Endothelial cell of umbilical vein (primary cell): ENCODE measurements at regions not wholly inside any gene's neighbourhood (a gene's known extent, or its start where the extent isn't known, plus 50 kb on each side); places are given as distances from the start of the nearest gene placed in this dataset.

Experiments used
- BruUV-seq: library from RNA; stranded (reverse); fragments of 400-500 nt; replicated peaks from 2 replicates; lab custom pipeline; 2021; lab: Mats Ljungman, UMichigan
- CTCF ChIA-PET: fragments of 300-600, 350-600 bp; sonication (Branson Sonifier 250); formaldehyde crosslinking; loops from one replicate; lab custom pipeline; 2021; ENCODE audit warnings: antibody characterized with exemption, inconsistent platforms; lab: Charles Lee
- POLR2A ChIA-PET: fragments of 300-600, 350-600 bp; sonication (Branson Sonifier 250); formaldehyde crosslinking; loops from one replicate; lab custom pipeline; 2021; ENCODE audit warnings: antibody characterized with exemption, inconsistent platforms; lab: Charles Lee
- DNase-seq: peaks from one replicate; pipeline ENCODE4 v3.0.0-alpha.2; 2011; ENCODE audit warnings: low read depth, low spot score
- FAIRE-seq: peaks from 2 replicates; lab custom pipeline; 2011; peaks lifted over from hg19 to GRCh38; lab: Jason Lieb, UNC
- H2AFZ ChIP-seq: 2 replicates; pipeline ENCODE4 v1.6.0; 2012; ENCODE audit warnings: low read depth, low read length, control low read depth, inconsistent platforms
- H3K27ac ChIP-seq: 2 replicates; pipeline ENCODE4 v1.5.1; 2011; ENCODE audit warnings: low read depth, mild to moderate bottlenecking, control low read depth, low read length, moderate library complexity; ENCODE audit not compliant: insufficient read depth
- H3K27me3 ChIP-seq, 2 experiments: 2 replicates each; pipeline versions ENCODE4 v1.6.0 to v1.6.1; 2011; ENCODE audit warnings: low read length in 2 of 2, mixed read lengths in 1 of 2; ENCODE audit not compliant: control insufficient read depth in 2 of 2, insufficient read depth in 2 of 2
- H3K36me3 ChIP-seq, 2 experiments: 2 replicates in 1 of 2; 3 replicates in 1 of 2; pipeline ENCODE4 v1.5.1; 2011; ENCODE audit warnings: low read length in 2 of 2, mild to moderate bottlenecking in 1 of 2, moderate library complexity in 1 of 2; ENCODE audit not compliant: control insufficient read depth in 2 of 2, insufficient read depth in 2 of 2; ENCODE audit errors: extremely low read depth in 1 of 2
- H3K4me1 ChIP-seq: 3 replicates; pipeline ENCODE4 v1.5.1; 2011; ENCODE audit warnings: mild to moderate bottlenecking, low read length; ENCODE audit not compliant: control insufficient read depth, insufficient read depth; ENCODE audit errors: extremely low read depth
- H3K4me2 ChIP-seq: 2 replicates; pipeline ENCODE4 v1.6.1; 2011; ENCODE audit warnings: low read length, control low read depth, mixed read lengths; ENCODE audit not compliant: insufficient read depth
- H3K4me3 ChIP-seq, 3 experiments: fragments of 200-600 bp in 1 of 3; sonication (generic), shearing (Covaris generic) in 1 of 3; replicated peaks in 1 of 3; 2 replicates each; pipeline ENCODE4 v1.5.1; 2011 to 2016; ENCODE audit warnings: control low read depth in 3 of 3, low read length in 3 of 3, mild to moderate bottlenecking in 2 of 3, inconsistent platforms in 1 of 3, low read depth in 1 of 3, moderate library complexity in 1 of 3; ENCODE audit not compliant: insufficient read depth in 1 of 3
- H3K79me2 ChIP-seq: 2 replicates; pipeline ENCODE4 v1.6.0; 2012; ENCODE audit warnings: low read length, inconsistent platforms; ENCODE audit not compliant: control insufficient read depth, insufficient read depth
- H3K9ac ChIP-seq: replicated peaks from 2 replicates; pipeline ENCODE3; 2011; ENCODE audit warnings: low read length, control low read depth; ENCODE audit not compliant: insufficient read depth; ENCODE audit errors: extremely low read depth
- H3K9me1 ChIP-seq: replicated peaks from 3 replicates; pipeline ENCODE4 v1.6.0; 2011; ENCODE audit warnings: mild to moderate bottlenecking, low read length; ENCODE audit not compliant: control insufficient read depth, insufficient read depth; ENCODE audit errors: extremely low read depth
- H3K9me3 ChIP-seq: replicated peaks from 2 replicates; pipeline ENCODE4 v1.5.1; 2012; ENCODE audit warnings: low read length, inconsistent platforms; ENCODE audit not compliant: control insufficient read depth, insufficient read depth
- H4K20me1 ChIP-seq: replicated peaks from 2 replicates; pipeline ENCODE3; 2011; ENCODE audit warnings: mild to moderate bottlenecking, low read length; ENCODE audit not compliant: control insufficient read depth, insufficient read depth; ENCODE audit errors: extremely low read depth
- CTCF ChIP-seq, 2 donors: IDR thresholded peaks; 1 replicate in 1 of 2; 2 replicates in 1 of 2; pipeline ENCODE4 v1.5.1; 2011; ENCODE audit warnings: low read length in 2 of 2, mild to moderate bottlenecking in 2 of 2, moderate library complexity in 2 of 2, control low read depth in 1 of 2, inconsistent platforms in 1 of 2, low read depth in 1 of 2; ENCODE audit not compliant: insufficient read depth in 1 of 2; ENCODE audit errors: extremely low read depth in 1 of 2
- EZH2 ChIP-seq: IDR thresholded peaks from 2 replicates; pipeline ENCODE4 v1.6.1; 2012; ENCODE audit warnings: borderline replicate concordance, low read depth, mild to moderate bottlenecking, moderate library complexity, low read length, inconsistent platforms; ENCODE audit not compliant: severe bottlenecking
- FOS ChIP-seq: IDR thresholded peaks from 2 replicates; pipeline ENCODE4 v1.6.1; 2011; ENCODE audit warnings: mild to moderate bottlenecking, low read length, moderate library complexity, borderline replicate concordance; ENCODE audit not compliant: insufficient read depth
- GATA2 ChIP-seq: IDR thresholded peaks from 2 replicates; pipeline ENCODE4 v1.7.0; 2011; ENCODE audit warnings: low read depth, mild to moderate bottlenecking, moderate library complexity, mixed read lengths, low read length; ENCODE audit not compliant: insufficient read length, insufficient read depth
- JUN ChIP-seq: IDR thresholded peaks from 2 replicates; pipeline ENCODE4 v1.6.1; 2011; ENCODE audit warnings: borderline replicate concordance, low read depth; ENCODE audit not compliant: insufficient read length, insufficient read depth
- MAX ChIP-seq: IDR thresholded peaks from 2 replicates; pipeline ENCODE4 v1.6.1; 2011; ENCODE audit not compliant: insufficient read depth, insufficient read length
- MYC ChIP-seq: IDR thresholded peaks from one replicate; pipeline ENCODE4 v1.6.1; 2011; ENCODE audit warnings: mild to moderate bottlenecking, low read depth, low read length
- POLR2A ChIP-seq: IDR thresholded peaks from 2 replicates; pipeline ENCODE4 v1.6.1; 2012; ENCODE audit warnings: low read depth, mild to moderate bottlenecking, control low read depth, low read length
- POLR2AphosphoS5 ChIP-seq: IDR thresholded peaks from 2 replicates; pipeline ENCODE4 v1.6.1; 2012; ENCODE audit warnings: low read depth, mild to moderate bottlenecking, control low read depth, low read length, moderate library complexity; ENCODE audit not compliant: insufficient read depth
- dilution Hi-C: fragments of 300-500 bp; cut with MboI; formaldehyde crosslinking; loops from one replicate; pipeline ENCODE4 v1.15.0; 2019; ENCODE audit warnings: low sequenced_read_pairs; ENCODE audit not compliant: extremely low pct_ligation_motif_present
- intact Hi-C: fragments of 100-400 bp; cut with micrococcal nuclease; formaldehyde crosslinking; loops from one replicate; pipeline ENCODE4 v1.10.0; 2022

DNA sequence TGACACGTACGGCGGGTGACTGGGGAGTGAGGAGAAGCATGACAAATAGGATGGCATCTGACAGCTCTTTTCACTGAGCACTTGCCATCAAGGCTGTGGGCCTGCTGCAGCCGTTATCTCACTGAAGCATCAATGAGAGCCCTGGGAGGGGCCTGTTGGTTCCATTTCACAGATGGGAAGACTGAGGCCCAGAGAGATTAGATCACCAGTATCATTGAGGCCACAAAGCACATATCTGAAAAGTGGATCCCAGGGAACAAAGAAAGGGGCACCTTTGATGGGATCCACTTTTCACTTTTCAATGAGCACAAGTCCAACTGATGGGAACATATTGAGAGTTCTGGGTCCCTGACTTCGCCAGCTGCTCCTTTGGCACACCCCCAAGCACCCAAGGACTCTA, 144.4 kb upstream of the LHX1 start:
- Histone ChIP-seq H3K4me1 (no peaks in the 10 kb centered on the region), H3K4me2 (no peak overlapping the region), H3K27me3 (peaks cover 10 to 19% of the 10 kb centered on the region in 2 experiments), H3K9me3 (no peaks in the 10 kb centered on the region), H3K4me3 (no peak overlapping the region), H3K36me3 (no peaks in the 10 kb centered on the region), H4K20me1 (no peaks in the 10 kb centered on the region), H3K27ac (no peak overlapping the region), H3K79me2 (no peaks in the 10 kb centered on the region), H3K9me1 (no peaks in the 10 kb centered on the region), H3K9ac (no peak overlapping the region), H2AFZ (no peak overlapping the region)
- ChIA-PET CTCF (no interaction called here), POLR2A (no interaction called here)
- FAIRE-seq, result no peak
- BruUV-seq, result no TSS peak
- dilution Hi-C loops (no loop called here), intact Hi-C loops (no loop called here)
- no peak for TF ChIP-seq FOS
- TF ChIP-seq POLR2A, result no peak
- no peak for TF ChIP-seq MYC
- TF ChIP-seq MAX, result no peak
- no peak for TF ChIP-seq POLR2AphosphoS5
- TF ChIP-seq EZH2, result no peak
- TF ChIP-seq JUN, result no peak
- DNase-seq, result no peak

DNA sequence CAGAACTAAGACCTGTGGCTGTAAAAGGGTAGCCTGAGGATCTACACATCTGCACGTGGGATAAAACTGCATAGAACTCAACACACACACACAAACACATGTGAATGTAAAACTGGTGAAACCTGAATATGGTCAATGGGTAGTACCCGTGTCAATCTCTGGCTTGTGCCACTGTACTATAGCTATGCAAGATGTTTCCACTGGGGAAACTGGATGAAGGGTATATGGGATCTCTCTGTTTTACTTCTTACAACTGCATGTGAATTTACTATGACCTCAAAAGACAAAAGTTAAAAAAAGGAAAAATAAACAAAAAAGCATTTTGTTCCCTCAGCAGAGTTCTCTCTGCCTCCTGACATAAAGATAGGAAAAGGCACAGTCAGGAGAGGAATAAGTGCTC, 143.3 kb upstream of the LHX1 start:
- ChIA-PET CTCF (no interaction called here), POLR2A (no interaction called here)
- no peaks in the 10 kb centered on the region for H3K9me3 ChIP-seq
- no peak for FAIRE-seq
- no peaks in the 10 kb centered on the region for H4K20me1 ChIP-seq
- H3K4me2 ChIP-seq, result no peak overlapping the region
- intact Hi-C loops, result no loop called here
- H3K36me3 ChIP-seq, result no peaks in the 10 kb centered on the region
- no peaks in the 10 kb centered on the region for H3K4me1 ChIP-seq
- TF ChIP-seq POLR2AphosphoS5 (no peak), MAX (no peak), POLR2A (no peak), FOS (no peak), JUN (no peak), GATA2 (no peak), MYC (no peak), CTCF (IDR thresholded peaks at IDR 0.05; ENCODE audit: extremely low read depth in 1 of 2, insufficient read depth in 1 of 2, low read depth in 1 of 2, low read length in 2 of 2) (no peak)
- H3K4me3 ChIP-seq, result no peak overlapping the region
- H3K9ac ChIP-seq, result no peak overlapping the region
- H3K9me1 ChIP-seq, result no peaks in the 10 kb centered on the region
- H3K79me2 ChIP-seq, result no peaks in the 10 kb centered on the region
- dilution Hi-C loops, result no loop called here
- no TSS peak for BruUV-seq
- H3K27ac ChIP-seq, result no peak overlapping the region
- H3K27me3 ChIP-seq, result peaks cover 10 to 19% of the 10 kb centered on the region in 2 experiments
- no peak for DNase-seq
- H2AFZ ChIP-seq, result no peak overlapping the region
